Activated CD8-positive, alpha-beta memory T cell treated with anti-CD3 and anti-CD28 coated beads for 48 hours (primary cell): ENCODE measurements at regions not wholly inside any gene's neighbourhood (a gene's known extent, or its start where the extent isn't known, plus 50 kb on each side); places are given as distances from the start of the nearest gene placed in this dataset.

Experiments used
- DNase-seq, 3 experiments: peaks; one replicate each; pipeline ENCODE4 v3.0.0-alpha.2; 2020; ENCODE audit warnings: low read depth in 2 of 3, low spot score in 2 of 3

DNA sequence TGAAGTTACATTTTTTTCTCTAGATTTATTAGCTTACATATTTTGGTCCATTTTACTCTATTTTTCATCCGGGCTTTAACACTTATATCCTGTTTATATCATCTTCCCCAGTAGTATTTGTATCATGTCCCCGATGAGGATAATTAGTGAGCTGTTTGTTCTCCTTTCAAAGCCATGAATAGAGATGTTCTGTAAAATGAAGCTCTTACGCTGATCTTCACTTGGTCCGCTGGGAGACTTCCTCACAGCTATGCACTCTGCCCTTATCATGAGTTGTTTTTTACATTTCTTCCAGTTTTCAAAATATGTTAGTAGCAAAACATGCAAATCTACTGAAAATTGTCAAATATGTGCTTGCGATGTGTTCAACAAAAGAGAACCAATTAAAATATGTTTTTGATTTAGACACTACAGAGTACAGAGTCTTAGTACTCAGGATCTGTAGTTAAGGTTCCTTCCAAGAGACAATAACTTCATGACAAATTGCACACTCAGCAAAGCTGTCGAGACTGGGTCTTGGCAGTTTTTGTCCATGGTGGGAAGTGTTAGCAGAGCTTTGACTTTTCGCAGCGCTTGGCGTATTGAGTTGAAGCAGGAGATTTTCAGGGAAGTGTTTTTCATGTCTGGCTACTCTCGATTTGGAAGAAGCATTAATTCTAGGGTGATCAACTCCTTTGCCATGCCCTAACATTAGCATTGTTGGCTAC lies 292.0 kb upstream of the ADAMTS5 start:
- no peak for DNase-seq

DNA sequence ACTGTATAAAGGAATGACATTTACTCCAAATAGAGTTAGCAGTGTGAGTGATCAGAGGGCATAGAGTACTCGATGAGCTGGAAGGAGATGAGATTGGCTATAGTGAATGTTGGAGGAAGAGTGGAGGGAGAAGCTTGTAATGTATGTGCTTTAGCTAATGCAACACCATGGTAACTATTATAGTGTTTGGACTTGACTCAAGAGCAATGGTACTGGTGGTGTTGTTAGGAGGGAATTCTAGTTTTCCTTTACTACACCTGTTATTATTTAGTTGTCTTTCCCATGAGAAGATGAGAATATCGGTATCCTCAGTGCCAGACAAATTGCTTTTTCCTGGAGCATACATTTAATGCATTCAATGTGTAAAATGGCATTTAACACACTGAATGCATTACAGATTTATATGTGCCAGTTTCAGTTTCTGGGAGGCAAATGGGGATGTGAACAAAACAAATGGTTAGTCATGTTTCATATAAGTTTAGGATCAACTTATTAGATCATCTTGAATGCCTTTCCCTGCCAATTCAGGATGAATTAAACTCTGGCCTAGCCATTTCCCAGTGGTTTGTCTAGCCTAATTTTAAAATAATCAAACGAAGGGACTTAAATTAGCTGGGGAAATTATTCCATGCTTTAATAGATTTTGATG lies 291.1 kb upstream of the ADAMTS5 start:
- DNase-seq: no peak

DNA sequence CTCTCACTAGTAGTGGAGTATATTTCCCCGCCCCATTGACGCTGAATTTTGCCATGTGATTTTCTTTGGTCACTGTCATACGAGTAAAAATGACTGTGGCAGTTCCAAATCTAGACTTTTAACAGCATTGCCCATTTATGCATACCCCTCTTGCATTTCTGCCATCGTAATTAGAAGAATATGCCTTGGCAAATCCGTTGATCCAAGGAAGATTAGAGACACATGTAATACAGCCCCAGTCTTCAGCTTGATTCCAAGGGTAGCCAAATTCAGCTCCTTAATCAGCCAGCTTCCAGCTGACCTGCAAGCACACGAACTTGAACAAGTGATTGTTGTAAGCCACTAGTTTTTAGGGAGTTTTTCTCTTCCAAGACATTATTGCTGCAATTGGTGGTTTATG lies 290.3 kb upstream of the ADAMTS5 start:
- no peak for DNase-seq

DNA sequence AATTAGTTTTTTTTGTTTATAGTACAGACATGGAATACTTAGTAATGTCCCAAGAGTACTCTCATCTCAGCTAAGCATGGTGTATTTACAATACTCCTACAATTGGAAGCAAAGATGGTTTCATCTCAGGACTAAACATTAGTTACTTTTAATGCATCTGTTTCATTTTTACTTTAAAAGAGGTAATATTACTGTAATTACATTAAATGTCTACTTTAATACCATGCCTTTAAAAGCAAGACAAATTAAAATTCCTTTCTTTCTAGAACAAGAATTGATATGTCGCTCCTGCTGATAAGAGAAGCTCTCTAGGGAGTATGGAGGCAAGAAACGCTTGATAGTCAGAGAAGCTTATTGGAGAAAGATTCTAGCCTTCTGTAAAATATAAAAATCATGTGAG lies 284.9 kb upstream of the ADAMTS5 start:
- DNase-seq: no peak

DNA sequence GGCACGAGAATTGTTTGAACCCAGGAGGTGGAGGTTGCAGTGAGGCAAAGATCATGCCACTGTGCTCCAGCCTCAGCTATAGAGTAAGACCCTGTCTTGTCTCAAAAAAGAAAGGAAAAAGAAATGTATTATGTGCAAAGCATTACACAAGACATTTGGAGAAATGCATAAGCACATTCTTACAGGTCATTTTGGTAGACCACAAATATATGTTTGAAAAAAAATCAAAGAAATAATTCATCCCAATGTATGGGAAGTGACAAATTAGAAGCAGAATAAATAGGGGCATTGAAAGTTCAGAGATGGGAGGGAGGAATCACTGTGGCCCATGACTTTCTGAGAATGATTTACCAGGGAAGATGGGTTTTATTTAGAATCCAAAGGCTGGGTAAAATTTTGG lies 283.5 kb upstream of the ADAMTS5 start:
- DNase-seq: no peak

DNA sequence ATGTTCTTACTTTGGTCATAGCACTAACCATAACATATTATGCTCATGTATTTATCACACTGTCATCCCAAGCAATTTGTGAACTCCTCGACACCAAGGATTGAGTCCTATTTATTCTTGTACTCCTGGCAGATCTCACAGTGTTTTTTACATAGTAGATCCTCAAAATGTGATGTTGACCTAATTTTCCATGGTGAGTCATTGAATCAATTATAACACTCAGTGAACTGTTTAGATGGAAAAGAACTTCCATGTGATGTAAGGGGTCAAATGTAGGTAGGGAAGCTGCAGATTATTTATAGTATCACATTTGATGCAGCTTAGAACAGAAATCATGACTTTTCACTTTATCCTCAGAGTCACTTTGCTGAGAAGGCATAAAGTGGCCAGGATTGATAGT lies 281.9 kb upstream of the ADAMTS5 start:
- no peak for DNase-seq

DNA sequence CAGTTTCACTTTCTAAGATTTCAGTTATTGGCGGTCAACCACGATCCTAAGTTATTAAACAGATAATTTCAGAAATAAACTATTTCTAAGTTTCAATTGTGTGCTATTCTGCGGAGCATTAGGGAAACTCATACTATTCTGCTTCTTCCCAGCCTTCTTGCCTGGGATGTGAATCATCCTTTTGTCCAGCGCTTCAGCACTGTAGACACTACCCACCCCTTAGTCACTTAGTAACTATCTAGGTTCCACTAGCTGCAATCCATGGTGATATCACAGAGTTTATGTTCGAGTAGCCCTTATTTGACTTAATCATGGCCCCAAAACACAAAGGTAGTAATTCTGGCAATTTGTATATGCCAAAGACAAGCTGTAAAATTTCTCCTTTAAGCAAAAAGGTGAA lies 279.9 kb upstream of the ADAMTS5 start:
- DNase-seq: no peak

DNA sequence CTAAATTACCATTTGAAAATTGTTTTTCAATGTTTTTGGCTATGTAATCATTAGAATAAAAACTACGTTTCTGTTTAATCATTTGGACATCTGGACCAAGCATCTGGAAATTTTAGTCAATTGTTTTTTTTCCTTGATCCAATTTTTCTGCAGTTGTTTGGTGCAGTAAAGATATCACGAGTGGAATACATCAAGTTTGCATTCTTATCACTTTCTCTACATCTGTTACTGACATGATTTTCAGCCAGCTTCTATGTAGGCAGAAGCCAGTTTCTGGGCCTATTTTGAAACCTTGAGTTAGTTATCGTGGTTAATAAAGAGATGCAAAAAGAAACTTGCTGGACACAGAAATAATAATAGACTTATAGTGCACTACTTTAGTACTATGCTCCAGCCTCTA lies 277.9 kb upstream of the ADAMTS5 start:
- no peak for DNase-seq

DNA sequence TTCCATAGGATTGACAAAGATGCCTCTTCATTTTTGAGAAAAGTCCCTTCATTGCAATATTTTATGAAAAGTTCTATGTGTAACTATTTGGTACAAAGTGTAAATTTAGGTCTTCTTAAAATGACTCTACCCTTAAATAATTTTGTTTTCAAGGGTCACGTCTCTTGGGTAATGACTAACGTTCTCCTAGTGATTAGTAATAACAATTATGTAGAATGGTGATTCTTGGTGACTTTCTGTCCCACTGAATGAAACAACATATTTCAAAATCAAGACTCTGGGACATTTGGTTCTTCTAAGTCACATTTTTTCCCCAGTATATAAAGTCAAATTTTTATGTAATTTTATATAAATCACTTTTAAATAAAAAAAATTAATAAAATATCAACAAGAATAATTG lies 277.5 kb upstream of the ADAMTS5 start:
- no peak for DNase-seq

DNA sequence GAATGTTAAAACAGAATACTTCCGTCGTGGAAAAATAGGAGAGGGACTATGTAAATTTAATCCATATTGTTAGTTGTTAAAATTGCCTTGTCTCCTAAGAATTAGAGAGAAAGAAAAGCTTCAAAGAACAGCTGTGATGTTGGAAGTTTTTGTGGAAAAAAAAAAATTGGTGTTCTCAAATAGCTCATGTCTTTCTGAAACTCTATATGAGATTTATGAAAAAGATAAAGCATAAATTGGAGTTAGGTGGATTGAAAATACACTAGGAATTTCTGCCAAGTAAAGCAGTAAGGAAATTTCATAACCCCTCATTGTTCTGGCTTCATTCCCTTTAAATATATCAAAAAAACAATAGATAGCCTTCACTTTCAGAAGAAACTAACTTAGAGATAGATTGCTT lies 274.0 kb upstream of the ADAMTS5 start:
- DNase-seq: no peak

DNA sequence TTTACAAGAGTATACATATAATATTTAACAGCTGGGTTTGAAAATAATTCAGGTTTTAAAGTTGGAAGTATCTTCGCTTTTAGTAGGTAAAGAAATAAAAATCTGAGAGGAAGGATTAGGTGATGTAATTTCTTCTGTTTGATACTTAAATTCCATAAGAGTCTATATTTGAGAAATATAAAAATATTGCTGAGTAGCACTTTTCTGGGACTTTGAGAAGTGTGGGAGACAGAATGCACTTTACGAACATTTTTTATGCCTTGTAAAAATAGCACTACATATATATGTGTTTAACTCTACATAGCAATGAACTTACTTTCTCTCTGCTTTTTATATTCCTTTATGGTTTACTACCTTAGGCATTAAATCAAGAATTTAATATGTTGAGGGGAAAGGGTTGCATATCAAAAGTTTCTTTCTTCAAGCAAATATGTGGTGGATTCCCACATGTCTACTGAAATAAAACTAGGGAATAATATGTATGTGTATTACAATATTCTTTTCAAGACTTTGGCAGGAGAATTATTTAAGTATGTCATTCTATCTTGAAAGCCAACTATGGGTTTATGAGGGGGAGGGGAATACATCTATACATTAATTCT lies 266.7 kb upstream of the ADAMTS5 start:
- no peak for DNase-seq

DNA sequence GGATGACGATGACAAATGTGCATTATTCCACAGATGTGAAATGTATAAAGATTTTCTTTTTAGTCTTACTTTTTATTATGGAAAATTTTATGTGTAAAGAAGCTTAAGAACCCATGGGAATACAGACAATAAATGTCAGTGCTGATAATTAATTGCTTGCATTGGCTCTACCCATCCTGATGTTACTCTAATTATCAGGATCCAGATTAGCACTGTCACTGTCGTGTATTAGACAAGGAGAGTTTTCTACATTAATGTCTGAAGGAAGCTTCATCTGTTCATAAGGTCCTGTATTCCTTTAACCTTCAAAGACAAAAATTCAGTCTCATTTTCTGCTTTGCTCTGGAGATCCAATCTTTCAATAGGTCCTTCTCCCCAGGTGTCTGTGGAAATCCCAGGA lies 259.1 kb upstream of the ADAMTS5 start:
- no peak for DNase-seq

DNA sequence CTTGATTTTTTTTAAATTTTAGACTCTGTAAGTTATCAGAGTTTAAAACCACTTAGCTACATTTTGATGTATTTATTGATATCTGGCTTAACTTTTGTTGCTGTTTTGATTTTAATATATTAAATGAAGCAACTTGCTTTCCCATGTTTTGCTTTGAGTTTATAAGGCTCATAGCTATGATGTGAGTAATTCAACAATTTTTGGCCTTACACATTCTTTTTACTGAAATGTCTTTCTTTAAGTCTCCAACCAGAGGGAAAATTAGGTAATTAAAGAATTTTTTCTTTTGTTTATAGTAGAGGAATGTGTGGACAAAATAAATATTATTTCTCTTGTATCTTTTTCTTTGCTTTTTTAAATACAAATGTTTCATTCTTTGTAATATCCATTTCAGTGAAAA lies 258.3 kb upstream of the ADAMTS5 start:
- no peak for DNase-seq

DNA sequence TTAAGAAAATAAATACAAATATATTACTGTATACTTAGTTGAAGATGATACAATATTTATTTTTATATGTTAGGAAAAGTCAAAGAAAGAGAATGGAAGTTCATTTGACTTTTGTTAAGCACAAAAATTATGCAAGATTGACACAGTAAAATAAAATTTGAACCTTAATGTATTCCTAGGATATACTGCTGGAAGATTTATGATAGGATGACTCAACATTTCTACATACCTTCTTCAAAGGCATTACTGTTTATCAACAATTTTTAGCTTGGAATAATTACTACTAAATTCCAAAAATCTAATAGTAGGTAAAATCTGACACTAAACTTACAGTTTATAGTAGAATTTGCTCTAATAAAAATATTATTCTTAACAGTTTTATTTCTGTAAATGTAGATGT lies 257.3 kb upstream of the ADAMTS5 start:
- no peak for DNase-seq

DNA sequence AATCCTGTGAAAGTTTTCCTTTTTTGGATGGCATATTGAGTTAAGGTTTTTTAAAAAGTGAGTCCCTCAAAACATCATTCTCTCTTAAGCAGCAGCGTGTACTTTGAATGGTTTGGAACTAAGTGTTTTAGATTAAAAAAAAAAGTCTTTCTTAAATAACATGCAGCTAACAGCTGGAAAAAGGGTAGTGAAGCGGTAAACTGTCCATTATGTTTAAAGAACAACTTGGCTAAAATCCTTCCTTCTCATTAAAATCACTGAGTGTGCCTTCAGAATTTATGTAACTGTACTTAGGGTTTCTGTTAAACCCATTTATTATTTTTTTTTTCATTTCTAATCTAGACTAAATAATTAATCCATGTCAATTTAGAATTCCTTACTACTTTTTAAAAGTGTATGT lies 254.2 kb upstream of the ADAMTS5 start:
- no peak for DNase-seq

DNA sequence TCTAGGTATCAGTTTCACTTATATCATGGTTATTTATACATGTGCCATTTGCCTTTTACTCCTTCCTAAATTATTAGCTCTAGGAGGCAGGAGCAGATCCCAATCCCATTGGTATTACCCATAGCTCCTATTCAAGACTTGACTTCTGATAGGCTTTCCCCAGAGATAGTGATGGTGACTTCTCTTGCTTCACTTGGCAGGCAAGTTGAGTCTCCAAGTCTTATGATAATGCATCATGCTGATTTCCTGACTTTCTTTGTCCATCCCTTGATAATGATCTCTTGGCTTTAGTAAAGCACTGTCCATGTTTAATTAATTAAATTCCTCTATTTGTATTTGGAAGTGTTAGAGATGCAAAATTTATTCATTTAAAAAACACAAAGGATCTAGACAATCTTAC lies 253.5 kb upstream of the ADAMTS5 start:
- DNase-seq: no peak

DNA sequence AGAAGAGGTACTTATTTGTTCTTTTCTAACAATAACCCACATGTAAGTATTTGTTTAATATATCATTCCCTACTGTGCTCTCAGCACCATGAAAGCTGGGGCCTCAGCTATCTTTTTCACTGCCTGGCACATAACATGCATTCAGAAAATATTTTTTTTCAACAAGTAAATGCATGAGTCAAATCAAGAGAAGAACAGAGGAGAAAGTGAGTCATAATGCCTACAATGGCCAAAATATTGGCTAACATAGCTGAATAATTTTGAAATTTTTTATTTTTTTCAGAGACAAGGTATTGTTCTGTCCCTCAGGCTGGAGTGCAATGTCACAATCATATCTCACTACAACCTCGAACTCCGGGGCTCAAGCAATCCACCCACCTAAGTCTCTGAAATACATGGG lies 252.2 kb upstream of the ADAMTS5 start:
- DNase-seq: no peak

DNA sequence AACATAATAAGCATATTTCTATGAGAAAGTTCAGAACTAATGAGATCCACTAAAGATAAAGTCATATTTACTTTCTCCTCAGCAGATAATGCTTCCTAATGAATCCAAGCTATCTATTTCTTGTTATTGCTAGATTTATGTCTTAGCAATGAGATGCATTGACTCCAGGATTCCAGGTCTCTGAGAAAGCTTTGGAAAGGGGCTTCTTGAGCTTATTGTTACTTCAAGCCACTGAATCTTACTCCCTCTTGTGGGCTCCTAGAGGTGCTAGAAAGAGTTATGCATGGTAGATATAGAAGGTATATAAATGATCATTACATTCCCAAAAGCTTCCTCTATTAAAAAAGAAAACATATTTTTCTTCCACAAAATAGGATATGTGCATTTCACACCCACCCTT lies 246.4 kb upstream of the ADAMTS5 start:
- DNase-seq: no peak

DNA sequence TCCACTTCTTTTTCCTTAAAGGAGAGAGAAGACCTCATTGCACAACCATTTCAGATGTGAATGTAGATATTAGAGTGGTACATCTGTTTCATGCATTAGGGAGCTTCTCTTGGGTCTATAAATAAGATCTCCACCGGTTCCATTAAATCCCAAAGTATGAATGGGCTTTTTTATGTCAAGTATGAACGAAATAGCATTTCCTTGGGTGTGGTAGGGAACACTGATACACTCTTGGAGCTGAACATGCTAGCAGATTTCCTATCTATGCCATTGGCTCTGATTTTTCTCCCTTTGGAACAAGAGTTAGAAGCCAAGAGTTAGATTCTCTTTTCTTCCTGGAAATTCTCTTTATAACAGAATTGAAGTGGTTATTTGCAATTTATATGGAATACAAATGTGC lies 245.6 kb upstream of the ADAMTS5 start:
- no peak for DNase-seq

DNA sequence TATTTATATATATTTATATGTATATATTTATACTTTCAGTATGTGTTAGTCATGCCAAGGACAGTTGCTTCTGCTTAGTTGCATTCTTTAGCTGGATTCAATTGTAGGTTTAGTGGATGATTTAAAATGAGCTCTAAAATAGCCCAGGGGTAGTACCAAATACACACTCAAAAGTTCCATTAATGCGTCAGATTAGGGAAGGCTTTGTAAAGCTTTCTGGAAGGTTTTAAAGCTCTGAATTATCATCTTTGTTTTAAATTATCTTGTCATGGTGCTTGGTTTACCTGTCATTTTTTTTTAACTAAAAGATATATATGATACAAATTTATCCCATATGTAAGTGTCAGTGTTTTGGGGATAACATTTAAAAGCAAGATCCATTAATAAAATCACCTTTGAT lies 242.7 kb upstream of the ADAMTS5 start:
- DNase-seq: no peak

DNA sequence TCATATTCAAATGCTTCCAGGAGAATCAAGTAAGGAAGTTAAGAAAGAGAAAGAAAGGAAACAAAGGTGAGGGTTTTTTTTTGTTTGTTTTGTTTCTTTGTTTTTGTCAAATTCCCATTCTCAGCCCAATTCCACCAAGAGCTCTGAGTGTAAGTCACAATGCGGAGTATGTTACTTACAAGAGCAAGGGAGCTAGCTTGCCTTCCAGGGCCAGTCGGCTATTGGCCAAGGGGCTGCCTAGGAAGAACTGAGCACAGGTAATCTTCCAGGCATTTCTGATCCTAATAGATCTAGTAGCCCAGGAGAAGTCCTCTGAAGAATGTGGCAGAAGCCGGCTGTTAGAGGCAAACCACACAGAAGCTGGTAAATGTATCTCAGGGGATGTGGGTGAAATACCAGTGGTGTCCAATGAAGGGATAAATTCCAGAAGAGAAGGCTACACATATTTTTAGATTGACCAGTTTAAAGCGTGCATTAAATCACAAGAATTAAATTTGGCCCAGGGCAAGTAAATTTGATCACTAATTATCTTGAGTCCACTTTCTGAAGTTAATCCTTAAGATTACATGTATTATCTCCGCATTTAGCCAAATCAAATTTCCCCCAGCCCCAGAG lies 239.6 kb upstream of the ADAMTS5 start:
- DNase-seq: no peak

DNA sequence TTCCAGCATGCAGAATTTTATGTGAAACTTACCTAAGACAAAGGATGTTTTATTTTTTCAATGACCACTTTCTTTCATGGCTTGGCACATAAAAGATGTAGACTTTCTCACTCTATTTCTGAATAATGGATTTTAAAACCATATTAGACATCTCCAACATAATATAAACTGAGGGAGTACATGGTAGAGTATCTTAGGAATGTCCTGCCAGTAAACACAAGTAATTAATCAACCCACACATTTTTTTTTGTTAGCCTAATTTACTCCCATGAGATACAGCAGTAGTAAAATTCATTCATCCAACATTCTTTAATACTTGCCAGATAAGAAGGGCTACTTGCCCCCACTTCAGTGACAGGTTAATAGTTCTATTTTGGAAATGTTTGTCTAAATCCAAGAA lies 235.4 kb upstream of the ADAMTS5 start:
- DNase-seq: no peak
